ENCODE measurements at regions not wholly inside any gene's neighbourhood (a gene's known extent, or its start where the extent isn't known, plus 50 kb on each side); places are given as distances from the start of the nearest gene placed in this dataset.

- H3K27me3 ChIP-seq (ENCODE audit: insufficient read depth, insufficient read length): no peaks in the 10 kb centered on the region
- DNase-seq (ENCODE audit: low read depth, low spot score): no peak
- TF ChIP-seq SUZ12 (IDR thresholded peaks at IDR 0.05; ENCODE audit: extremely low read depth, insufficient read depth, insufficient read length): no peak
- no peak overlapping the region for H3K9ac ChIP-seq (ENCODE audit: insufficient read length, low read depth)
- H3K9me3 ChIP-seq (ENCODE audit: insufficient read depth, low read length): no peaks in the 10 kb centered on the region
- H3K4me3 ChIP-seq (ENCODE audit: insufficient read length, low read depth): no peak overlapping the region
- H3K36me3 ChIP-seq (ENCODE audit: insufficient read depth, insufficient read length, low read length): no peaks in the 10 kb centered on the region
- no peaks in the 10 kb centered on the region for H3K4me1 ChIP-seq (ENCODE audit: insufficient read depth, insufficient read length)
Measured at GRCh38 chr18:38067086-38067485, 501.5 kb upstream of the CELF4 start.

GRCh38 chr18:38052879-38053590, 487.4 kb upstream of the CELF4 start:
- DNase-seq (ENCODE audit: low read depth, low spot score): no peak
- no peak overlapping the region for H3K4me3 ChIP-seq (ENCODE audit: insufficient read length, low read depth)
- H3K9me3 ChIP-seq (ENCODE audit: insufficient read depth, low read length): no peaks in the 10 kb centered on the region
- no peak for TF ChIP-seq YY1 (IDR thresholded peaks at IDR 0.05; ENCODE audit: insufficient read depth, insufficient read length)
- no peak for TF ChIP-seq ZNF274 (IDR thresholded peaks at IDR 0.05; ENCODE audit: low read depth, low read length)
- TF ChIP-seq SUZ12 (IDR thresholded peaks at IDR 0.05; ENCODE audit: extremely low read depth, insufficient read depth, insufficient read length): no peak
- H3K36me3 ChIP-seq (ENCODE audit: insufficient read depth, insufficient read length, low read length): no peaks in the 10 kb centered on the region
- no peaks in the 10 kb centered on the region for H3K27me3 ChIP-seq (ENCODE audit: insufficient read depth, insufficient read length)
- H3K9ac ChIP-seq (ENCODE audit: insufficient read length, low read depth): no peak overlapping the region
- no peaks in the 10 kb centered on the region for H3K4me1 ChIP-seq (ENCODE audit: insufficient read depth, insufficient read length)

- DNase-seq (ENCODE audit: low read depth, low spot score): no peak
- Histone ChIP-seq H3K36me3 (ENCODE audit: insufficient read depth, insufficient read length, low read length) (no peaks in the 10 kb centered on the region), H3K9me3 (ENCODE audit: insufficient read depth, low read length) (no peaks in the 10 kb centered on the region), H3K4me1 (ENCODE audit: insufficient read depth, insufficient read length) (no peaks in the 10 kb centered on the region), H3K27me3 (ENCODE audit: insufficient read depth, insufficient read length) (no peaks in the 10 kb centered on the region), H3K4me3 (ENCODE audit: insufficient read length, low read depth) (no peak overlapping the region), H3K9ac (ENCODE audit: insufficient read length, low read depth) (no peak overlapping the region)
- no peak for TF ChIP-seq YY1 (IDR thresholded peaks at IDR 0.05; ENCODE audit: insufficient read depth, insufficient read length)
- no peak for TF ChIP-seq SUZ12 (IDR thresholded peaks at IDR 0.05; ENCODE audit: extremely low read depth, insufficient read depth, insufficient read length)
- TF ChIP-seq ZNF274 (IDR thresholded peaks at IDR 0.05; ENCODE audit: low read depth, low read length): no peak
Measured at GRCh38 chr18:38047820-38048219, 482.2 kb upstream of the CELF4 start.

- TF ChIP-seq YY1 (IDR thresholded peaks at IDR 0.05; ENCODE audit: insufficient read depth, insufficient read length) (no peak), ZNF274 (IDR thresholded peaks at IDR 0.05; ENCODE audit: low read depth, low read length) (no peak), SUZ12 (IDR thresholded peaks at IDR 0.05; ENCODE audit: extremely low read depth, insufficient read depth, insufficient read length) (no peak)
- no peaks in the 10 kb centered on the region for H3K36me3 ChIP-seq (ENCODE audit: insufficient read depth, insufficient read length, low read length)
- no peaks in the 10 kb centered on the region for H3K27me3 ChIP-seq (ENCODE audit: insufficient read depth, insufficient read length)
- H3K4me1 ChIP-seq (ENCODE audit: insufficient read depth, insufficient read length): no peaks in the 10 kb centered on the region
- H3K4me3 ChIP-seq (ENCODE audit: insufficient read length, low read depth): no peak overlapping the region
- DNase-seq (ENCODE audit: low read depth, low spot score): no peak
- no peaks in the 10 kb centered on the region for H3K9me3 ChIP-seq (ENCODE audit: insufficient read depth, low read length)
- H3K9ac ChIP-seq (ENCODE audit: insufficient read length, low read depth): no peak overlapping the region
Measured at GRCh38 chr18:38046651-38047050, 481.1 kb upstream of the CELF4 start.

- no peak overlapping the region for H3K9ac ChIP-seq (ENCODE audit: insufficient read length, low read depth)
- TF ChIP-seq ZNF274 (IDR thresholded peaks at IDR 0.05; ENCODE audit: low read depth, low read length) (no peak), SUZ12 (IDR thresholded peaks at IDR 0.05; ENCODE audit: extremely low read depth, insufficient read depth, insufficient read length) (no peak), YY1 (IDR thresholded peaks at IDR 0.05; ENCODE audit: insufficient read depth, insufficient read length) (no peak)
- no peak for DNase-seq (ENCODE audit: low read depth, low spot score)
Measured at GRCh38 chr18:38045845-38046244, 480.2 kb upstream of the CELF4 start.

GRCh38 chr18:38042211-38042890, 476.8 kb upstream of the CELF4 start:
- no peaks in the 10 kb centered on the region for H3K36me3 ChIP-seq (ENCODE audit: insufficient read depth, insufficient read length, low read length)
- DNase-seq (ENCODE audit: low read depth, low spot score): no peak
- TF ChIP-seq SUZ12 (IDR thresholded peaks at IDR 0.05; ENCODE audit: extremely low read depth, insufficient read depth, insufficient read length): no peak
- no peak for TF ChIP-seq ZNF274 (IDR thresholded peaks at IDR 0.05; ENCODE audit: low read depth, low read length)
- TF ChIP-seq YY1 (IDR thresholded peaks at IDR 0.05; ENCODE audit: insufficient read depth, insufficient read length): no peak
- H3K4me3 ChIP-seq (ENCODE audit: insufficient read length, low read depth): no peak overlapping the region
- no peaks in the 10 kb centered on the region for H3K27me3 ChIP-seq (ENCODE audit: insufficient read depth, insufficient read length)
- no peaks in the 10 kb centered on the region for H3K4me1 ChIP-seq (ENCODE audit: insufficient read depth, insufficient read length)
- no peaks in the 10 kb centered on the region for H3K9me3 ChIP-seq (ENCODE audit: insufficient read depth, low read length)
- no peak overlapping the region for H3K9ac ChIP-seq (ENCODE audit: insufficient read length, low read depth)

More at GRCh38 chr18:38045845-38046244, 480.2 kb upstream of the CELF4 start:
- Histone ChIP-seq H3K36me3 (ENCODE audit: insufficient read depth, insufficient read length, low read length) (no peaks in the 10 kb centered on the region), H3K27me3 (ENCODE audit: insufficient read depth, insufficient read length) (no peaks in the 10 kb centered on the region), H3K4me1 (ENCODE audit: insufficient read depth, insufficient read length) (no peaks in the 10 kb centered on the region), H3K4me3 (ENCODE audit: insufficient read length, low read depth) (no peak overlapping the region), H3K9me3 (ENCODE audit: insufficient read depth, low read length) (no peaks in the 10 kb centered on the region)

GRCh38 chr18:38038242-38038641, 472.6 kb upstream of the CELF4 start:
- no peak for TF ChIP-seq YY1 (IDR thresholded peaks at IDR 0.05; ENCODE audit: insufficient read depth, insufficient read length)
- TF ChIP-seq SUZ12 (IDR thresholded peaks at IDR 0.05; ENCODE audit: extremely low read depth, insufficient read depth, insufficient read length): no peak
- TF ChIP-seq ZNF274 (IDR thresholded peaks at IDR 0.05; ENCODE audit: low read depth, low read length): no peak
- Histone ChIP-seq H3K27me3 (ENCODE audit: insufficient read depth, insufficient read length) (no peaks in the 10 kb centered on the region), H3K9me3 (ENCODE audit: insufficient read depth, low read length) (no peaks in the 10 kb centered on the region), H3K9ac (ENCODE audit: insufficient read length, low read depth) (no peak overlapping the region), H3K4me3 (ENCODE audit: insufficient read length, low read depth) (no peak overlapping the region), H3K4me1 (ENCODE audit: insufficient read depth, insufficient read length) (no peaks in the 10 kb centered on the region), H3K36me3 (ENCODE audit: insufficient read depth, insufficient read length, low read length) (no peaks in the 10 kb centered on the region)
- no peak for DNase-seq (ENCODE audit: low read depth, low spot score)

All from NT2/D1 (cell line).